H9 (cell line): ENCODE measurements at regions not wholly inside any gene's neighbourhood (a gene's known extent, or its start where the extent isn't known, plus 50 kb on each side); places are given as distances from the start of the nearest gene placed in this dataset.

Experiments
- DNase-seq: peaks from one replicate; pipeline ENCODE4 v3.0.0-alpha.2; 2017
- H2AFZ ChIP-seq: one replicate; pipeline ENCODE4 v1.6.1; 2013; ENCODE audit warnings: mild to moderate bottlenecking, low read length, control low read depth, moderate library complexity
- H2AK5ac ChIP-seq: 2 replicates; pipeline ENCODE4 v1.6.1; 2013; ENCODE audit warnings: low read length, control low read depth, mixed read lengths; ENCODE audit not compliant: insufficient read length
- H2BK120ac ChIP-seq: one replicate; pipeline ENCODE4 v1.6.1; 2013; ENCODE audit warnings: low read depth, mild to moderate bottlenecking, low read length, control low read depth, inconsistent platforms; ENCODE audit not compliant: poor library complexity, severe bottlenecking
- H2BK12ac ChIP-seq: 2 replicates; pipeline ENCODE4 v1.6.1; 2013; ENCODE audit warnings: low read length, control low read depth, mixed read lengths, low read depth; ENCODE audit not compliant: insufficient read length
- H2BK15ac ChIP-seq: 2 replicates; pipeline ENCODE4 v1.6.1; 2013; ENCODE audit warnings: low read depth, low read length, control low read depth
- H2BK20ac ChIP-seq: one replicate; pipeline ENCODE4 v1.6.1; 2013; ENCODE audit warnings: low read depth, mild to moderate bottlenecking, low read length, control low read depth, inconsistent platforms; ENCODE audit not compliant: poor library complexity, severe bottlenecking
- H2BK5ac ChIP-seq: 2 replicates; pipeline ENCODE4 v1.6.1; 2013; ENCODE audit warnings: low read length, control low read depth, mixed read lengths; ENCODE audit not compliant: insufficient read length
- H3K14ac ChIP-seq: 2 replicates; pipeline ENCODE4 v1.6.1; 2013; ENCODE audit warnings: low read length, control low read depth; ENCODE audit not compliant: insufficient read depth
- H3K18ac ChIP-seq: 2 replicates; pipeline ENCODE4 v1.6.1; 2013; ENCODE audit warnings: low read depth, mild to moderate bottlenecking, mixed read lengths, low read length, control low read depth; ENCODE audit not compliant: insufficient read length
- H3K23ac ChIP-seq: 2 replicates; pipeline ENCODE4 v1.6.1; 2013; ENCODE audit warnings: low read length, control low read depth, mixed read lengths, low read depth; ENCODE audit not compliant: insufficient read length
- H3K23me2 ChIP-seq: 2 replicates; pipeline ENCODE4 v1.6.1; 2013; ENCODE audit warnings: low read depth, mild to moderate bottlenecking, mixed read lengths, low read length, control low read depth; ENCODE audit not compliant: insufficient read length, poor library complexity, severe bottlenecking
- H3K27ac ChIP-seq: 2 replicates; pipeline ENCODE4 v1.5.1; 2013; ENCODE audit warnings: low read length, control low read depth, mixed read lengths, low read depth; ENCODE audit not compliant: insufficient read length
- H3K27me3 ChIP-seq: 2 replicates; pipeline ENCODE4 v1.6.1; 2013; ENCODE audit warnings: low read length, control low read depth, inconsistent platforms; ENCODE audit not compliant: insufficient read depth
- H3K4ac ChIP-seq: 2 replicates; pipeline ENCODE4 v1.6.1; 2013; ENCODE audit warnings: low read depth, mild to moderate bottlenecking, control low read depth, inconsistent platforms, low read length, moderate library complexity
- H3K4me1 ChIP-seq: 2 replicates; pipeline ENCODE4 v1.6.1; 2013; ENCODE audit warnings: low read length, control low read depth, inconsistent platforms; ENCODE audit not compliant: insufficient read depth
- H3K4me2 ChIP-seq: 2 replicates; pipeline ENCODE4 v1.6.1; 2013; ENCODE audit warnings: low read length, control low read depth, mixed read lengths; ENCODE audit not compliant: insufficient read length, insufficient read depth
- H3K56ac ChIP-seq: 2 replicates; pipeline ENCODE4 v1.6.1; 2013; ENCODE audit warnings: low read depth, mild to moderate bottlenecking, mixed read lengths, low read length, control low read depth; ENCODE audit not compliant: insufficient read length
- H3K79me1 ChIP-seq: 2 replicates; pipeline ENCODE4 v1.6.1; 2013; ENCODE audit warnings: low read depth, mild to moderate bottlenecking, moderate library complexity, low read length, control low read depth, inconsistent platforms; ENCODE audit not compliant: insufficient read depth, poor library complexity, severe bottlenecking
- H3K79me2 ChIP-seq: 2 replicates; pipeline ENCODE4 v1.6.1; 2013; ENCODE audit warnings: low read length, control low read depth, inconsistent platforms; ENCODE audit not compliant: insufficient read depth
- H3K9ac ChIP-seq: 2 replicates; pipeline ENCODE4 v1.6.1; 2013; ENCODE audit warnings: low read length, control low read depth, mixed read lengths; ENCODE audit not compliant: insufficient read length; ENCODE audit errors: extremely low read depth
- H3K9me3 ChIP-seq: one replicate; pipeline ENCODE4 v1.6.1; 2013; ENCODE audit warnings: low read depth, low read length, inconsistent platforms; ENCODE audit not compliant: control insufficient read depth
- H3T11ph ChIP-seq: one replicate; pipeline ENCODE4 v1.6.1; 2013; ENCODE audit warnings: mild to moderate bottlenecking, low read length, control low read depth, inconsistent platforms
- H4K20me1 ChIP-seq: one replicate; pipeline ENCODE4 v1.6.1; 2013; ENCODE audit not compliant: control insufficient read depth, insufficient read length, insufficient read depth
- H4K5ac ChIP-seq: 2 replicates; pipeline ENCODE4 v1.6.1; 2013; ENCODE audit warnings: low read depth, mild to moderate bottlenecking, mixed read lengths, low read length, control low read depth; ENCODE audit not compliant: insufficient read length
- H4K8ac ChIP-seq: replicated peaks from 2 replicates; pipeline ENCODE4 v1.6.1; 2013; ENCODE audit warnings: low read length, control low read depth, mixed read lengths, low read depth; ENCODE audit not compliant: insufficient read length
- H4K91ac ChIP-seq: 2 replicates; pipeline ENCODE4 v1.6.1; 2013; ENCODE audit warnings: low read depth, mild to moderate bottlenecking, moderate library complexity, mixed read lengths, low read length, control low read depth; ENCODE audit not compliant: insufficient read length
- H3K27ac Mint-ChIP-seq, 3 experiments: 2 replicates in 2 of 3; 3 replicates in 1 of 3; pipeline ENCODE4 v1.8.0; 2020 to 2021; ENCODE audit warnings: mixed read lengths in 3 of 3, mild to moderate bottlenecking in 1 of 3, moderate library complexity in 1 of 3
- H3K27me3 Mint-ChIP-seq: 2 replicates; pipeline ENCODE4 v1.8.0; 2021; ENCODE audit warnings: low read depth, mild to moderate bottlenecking, moderate library complexity, mixed read lengths
- H3K36me3 Mint-ChIP-seq, 3 experiments: 2 replicates in 2 of 3; 3 replicates in 1 of 3; pipeline ENCODE4 v1.8.0; 2020 to 2021; ENCODE audit warnings: low read depth in 3 of 3, mixed read lengths in 3 of 3; ENCODE audit not compliant: insufficient read depth in 1 of 3
- H3K4me1 Mint-ChIP-seq, 2 experiments: 2 replicates each; pipeline ENCODE4 v1.8.0; 2020; ENCODE audit warnings: mixed read lengths in 2 of 2
- H3K4me3 Mint-ChIP-seq, 2 experiments: 2 replicates in 1 of 2; 3 replicates in 1 of 2; pipeline ENCODE4 v1.8.0; 2020 to 2021; ENCODE audit warnings: mild to moderate bottlenecking in 2 of 2, mixed read lengths in 2 of 2, moderate library complexity in 1 of 2
- H3K9me3 Mint-ChIP-seq, 2 experiments: 2 replicates in 1 of 2; 3 replicates in 1 of 2; pipeline ENCODE4 v1.8.0; 2020; ENCODE audit warnings: mild to moderate bottlenecking in 2 of 2, mixed read lengths in 2 of 2, moderate library complexity in 1 of 2
- CTCF ChIP-seq: fragments of 200-600 bp; sonication (generic); conservative IDR thresholded peaks from 3 replicates; pipeline ENCODE4 v1.8.0; 2021; ENCODE audit warnings: antibody characterized with exemption, mild to moderate bottlenecking
- WGBS: extraction: QIAGEN DNeasy Blood & Tissue Kit; methylation state at CpG from one replicate; pipeline ENCODE4 v1.1.7; 2013; ENCODE audit warnings: missing lambda C conversion rate, low lambda C conversion rate, mixed read lengths; ENCODE audit not compliant: insufficient read length; ENCODE audit errors: extremely low coverage; 5-methylcytosine and 5-hydroxymethylcytosine counted together

- Histone ChIP-seq H2AFZ (no peak overlapping the region), H3K9me3 (no peaks in the 10 kb centered on the region)
- no CpG with 5 or more reads among the region's 1 CpG for WGBS
These were observed 133.3 kb downstream of the KLF12 start for GRCh38 chr13:74000876-74001275.

More at GRCh38 chr13:74000876-74001275, 133.3 kb downstream of the KLF12 start:
- Histone ChIP-seq H3K4ac (no peak overlapping the region), H3K27me3 (no peaks in the 10 kb centered on the region), H2AK5ac (no peak overlapping the region), H4K20me1 (no peaks in the 10 kb centered on the region), H2BK15ac (no peak overlapping the region), H3K9ac (no peak overlapping the region), H2BK12ac (no peak overlapping the region), H2BK20ac (no peak overlapping the region), H3K27ac (no peak overlapping the region), H3K79me2 (no peaks in the 10 kb centered on the region), H2BK5ac (no peak overlapping the region), H3K4me1 (no peaks in the 10 kb centered on the region), H3K23me2 (no peaks in the 10 kb centered on the region), H4K5ac (no peak overlapping the region), H3K79me1 (no peaks in the 10 kb centered on the region), H3K4me2 (no peak overlapping the region), H3T11ph (no peak overlapping the region), H2BK120ac (no peak overlapping the region), H3K56ac (no peak overlapping the region), H3K23ac (no peak overlapping the region), H4K8ac (no peak overlapping the region), H3K18ac (no peak overlapping the region), H4K91ac (no peak overlapping the region), H3K14ac (no peak overlapping the region)
- Mint-ChIP-seq H3K9me3 (no peaks in the 10 kb centered on the region), H3K36me3 (no peaks in the 10 kb centered on the region), H3K4me3 (no peak overlapping the region), H3K4me1 (peaks cover 0 to 3% of the 10 kb centered on the region in 2 experiments; a peak in 1 of 4 replicates), H3K27ac (no peak overlapping the region), H3K27me3 (no peaks in the 10 kb centered on the region)
- no peak for TF ChIP-seq CTCF
- DNase-seq, result no peak
